B cell (primary cell): ENCODE measurements at regions not wholly inside any gene's neighbourhood (a gene's known extent, or its start where the extent isn't known, plus 50 kb on each side); places are given as distances from the start of the nearest gene placed in this dataset.

Source experiments
- CTCF ChIP-seq: fragments of 200-600 bp; IDR thresholded peaks from one replicate; pipeline ENCODE4 v1.8.0; 2022; ENCODE audit warnings: antibody characterized with exemption, mild to moderate bottlenecking
- EZH2 ChIP-seq: IDR thresholded peaks from 2 replicates; pipeline ENCODE4 v1.6.1; 2012; ENCODE audit warnings: borderline replicate concordance, low read depth, mild to moderate bottlenecking, moderate library complexity, low read length; ENCODE audit not compliant: insufficient read depth, poor library complexity, severe bottlenecking

- TF ChIP-seq EZH2 (no peak), CTCF (no peak)
Measured at GRCh38 chr5:39502704-39503103, 77.9 kb upstream of the DAB2 start.
